ENCODE measurements at regions not wholly inside any gene's neighbourhood (a gene's known extent, or its start where the extent isn't known, plus 50 kb on each side); places are given as distances from the start of the nearest gene placed in this dataset.

DNA sequence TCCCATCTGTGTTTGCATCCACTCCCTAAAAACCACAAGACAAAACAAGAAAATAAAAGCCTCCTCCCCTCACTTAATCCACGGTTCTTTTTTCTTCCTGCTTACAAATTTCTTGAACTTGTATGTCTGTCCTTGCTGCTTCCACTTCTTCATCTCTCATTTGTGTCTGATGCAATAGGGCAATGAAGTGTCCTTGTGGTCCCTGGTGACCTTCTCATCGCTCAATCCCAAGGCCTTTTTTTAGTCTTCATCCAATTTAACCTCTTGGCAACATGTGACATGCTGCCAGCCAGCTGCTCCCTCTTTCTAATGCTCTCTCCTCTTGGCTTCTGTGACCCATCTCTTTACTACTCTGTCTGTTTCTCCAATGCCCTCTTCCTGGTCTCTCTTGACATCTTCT is 87.6 kb downstream of the SEMA4F start:
- TF ChIP-seq, protein P1, sequence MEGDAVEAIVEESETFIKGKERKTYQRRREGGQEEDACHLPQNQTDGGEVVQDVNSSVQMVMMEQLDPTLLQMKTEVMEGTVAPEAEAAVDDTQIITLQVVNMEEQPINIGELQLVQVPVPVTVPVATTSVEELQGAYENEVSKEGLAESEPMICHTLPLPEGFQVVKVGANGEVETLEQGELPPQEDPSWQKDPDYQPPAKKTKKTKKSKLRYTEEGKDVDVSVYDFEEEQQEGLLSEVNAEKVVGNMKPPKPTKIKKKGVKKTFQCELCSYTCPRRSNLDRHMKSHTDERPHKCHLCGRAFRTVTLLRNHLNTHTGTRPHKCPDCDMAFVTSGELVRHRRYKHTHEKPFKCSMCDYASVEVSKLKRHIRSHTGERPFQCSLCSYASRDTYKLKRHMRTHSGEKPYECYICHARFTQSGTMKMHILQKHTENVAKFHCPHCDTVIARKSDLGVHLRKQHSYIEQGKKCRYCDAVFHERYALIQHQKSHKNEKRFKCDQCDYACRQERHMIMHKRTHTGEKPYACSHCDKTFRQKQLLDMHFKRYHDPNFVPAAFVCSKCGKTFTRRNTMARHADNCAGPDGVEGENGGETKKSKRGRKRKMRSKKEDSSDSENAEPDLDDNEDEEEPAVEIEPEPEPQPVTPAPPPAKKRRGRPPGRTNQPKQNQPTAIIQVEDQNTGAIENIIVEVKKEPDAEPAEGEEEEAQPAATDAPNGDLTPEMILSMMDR (conservative IDR thresholded peaks at IDR 0.05; ENCODE audit: low read length): no peak
- no peak for TF ChIP-seq EZH2phosphoT487 (IDR thresholded peaks at IDR 0.05; ENCODE audit: borderline replicate concordance, low read depth, low read length)
